ENCODE measurements at regions not wholly inside any gene's neighbourhood (a gene's known extent, or its start where the extent isn't known, plus 50 kb on each side); places are given as distances from the start of the nearest gene placed in this dataset.

GRCh38 chr14:38848243-38848935 lies 254.6 kb downstream of the SEC23A start:
- DNase-seq (ENCODE audit: low read depth in 2 of 2) = no peak

- no peak for DNase-seq (ENCODE audit: low read depth in 2 of 2)
These were observed 255.9 kb downstream of the SEC23A start for GRCh38 chr14:38847161-38847560.

- DNase-seq (ENCODE audit: low read depth in 2 of 2) = no peak
These were observed 263.2 kb downstream of the SEC23A start for GRCh38 chr14:38839694-38840365.

GRCh38 chr14:38838979-38839323 lies 264.1 kb downstream of the SEC23A start:
- DNase-seq (ENCODE audit: low read depth in 2 of 2) = no peak

- DNase-seq (ENCODE audit: low read depth in 2 of 2) = no peak
These were observed 264.7 kb downstream of the SEC23A start for GRCh38 chr14:38838049-38838978.

GRCh38 chr14:38837343-38838048 lies 265.5 kb downstream of the SEC23A start:
- no peak for DNase-seq (ENCODE audit: low read depth in 2 of 2)

- DNase-seq (ENCODE audit: low read depth in 2 of 2) = no peak
These were observed 266.5 kb downstream of the SEC23A start for GRCh38 chr14:38836539-38836938.

- no peak for DNase-seq (ENCODE audit: low read depth in 2 of 2)
These were observed 267.2 kb downstream of the SEC23A start for GRCh38 chr14:38835874-38836273.

GRCh38 chr14:38828183-38828827 lies 274.7 kb downstream of the SEC23A start:
- no peak for DNase-seq (ENCODE audit: low read depth in 2 of 2)

- DNase-seq (ENCODE audit: low read depth in 2 of 2) = no peak
These were observed 278.3 kb downstream of the SEC23A start for GRCh38 chr14:38824706-38825105.

GRCh38 chr14:38818555-38818954 lies 284.5 kb downstream of the SEC23A start:
- no peak for DNase-seq (ENCODE audit: low read depth in 2 of 2)

- DNase-seq (ENCODE audit: low read depth in 2 of 2) = no peak
These were observed 294.1 kb downstream of the SEC23A start for GRCh38 chr14:38808734-38809455.

- DNase-seq (ENCODE audit: low read depth in 2 of 2) = no peak
These were observed 303.4 kb downstream of the SEC23A start for GRCh38 chr14:38799671-38800070.

- DNase-seq (ENCODE audit: low read depth in 2 of 2) = no peak
These were observed 308.4 kb downstream of the SEC23A start for GRCh38 chr14:38794677-38795076.

- DNase-seq (ENCODE audit: low read depth in 2 of 2) = no peak
These were observed 311.2 kb downstream of the SEC23A start for GRCh38 chr14:38791862-38792261.

GRCh38 chr14:38790916-38791315 lies 312.1 kb downstream of the SEC23A start:
- DNase-seq (ENCODE audit: low read depth in 2 of 2) = no peak

GRCh38 chr14:38789805-38790204 lies 313.2 kb downstream of the SEC23A start:
- no peak for DNase-seq (ENCODE audit: low read depth in 2 of 2)

- DNase-seq (ENCODE audit: low read depth in 2 of 2) = no peak
These were observed 315.0 kb downstream of the SEC23A start for GRCh38 chr14:38788060-38788459.

- no peak for DNase-seq (ENCODE audit: low read depth in 2 of 2)
These were observed 316.1 kb downstream of the SEC23A start for GRCh38 chr14:38786921-38787320.

GRCh38 chr14:38777401-38777800 lies 325.6 kb downstream of the SEC23A start:
- no peak for DNase-seq (ENCODE audit: low read depth in 2 of 2)

GRCh38 chr14:38775986-38776385 lies 327.0 kb downstream of the SEC23A start:
- no peak for DNase-seq (ENCODE audit: low read depth in 2 of 2)

Data from stimulated activated CD4-positive, alpha-beta T cell treated with anti-CD3 and anti-CD28 coated beads, Interleukin-4, amount 100 ng/mL, for 48 hours (primary cell).